Astrocyte of the cerebellum (primary cell): ENCODE measurements at regions not wholly inside any gene's neighbourhood (a gene's known extent, or its start where the extent isn't known, plus 50 kb on each side); places are given as distances from the start of the nearest gene placed in this dataset.

Experiments used
- DNase-seq: peaks from one replicate; pipeline ENCODE4 v3.0.0-alpha.2; 2011; ENCODE audit warnings: low read depth
- H3K4me3 ChIP-seq: 2 replicates; pipeline ENCODE4 v1.5.1; 2011; ENCODE audit warnings: mild to moderate bottlenecking, low read depth, low read length, moderate library complexity
- CTCF ChIP-seq: IDR thresholded peaks from 2 replicates; pipeline ENCODE4 v1.5.1; 2012; ENCODE audit warnings: low read length, low read depth, moderate library complexity, mild to moderate bottlenecking; ENCODE audit errors: missing control alignments
- in situ Hi-C: cut with HindIII; loops from 2 replicates; pipeline ENCODE4 v1.10.0; 2017; ENCODE audit warnings: low sequenced_read_pairs

- H3K4me3 ChIP-seq = no peak overlapping the region
- no peak for TF ChIP-seq CTCF
- in situ Hi-C loops = no loop called here
- DNase-seq = no peak
These were observed 351.4 kb downstream of the NPHP4 start for GRCh38 chr1:5640845-5641244.

- TF ChIP-seq CTCF = no peak
- no peak overlapping the region for H3K4me3 ChIP-seq
- DNase-seq = no peak
- in situ Hi-C loops = no loop called here
These were observed 353.0 kb downstream of the NPHP4 start for GRCh38 chr1:5639106-5639722.

GRCh38 chr1:5638582-5638981 is 353.6 kb downstream of the NPHP4 start:
- no peak for DNase-seq
- in situ Hi-C loops = no loop called here
- no peak for TF ChIP-seq CTCF
- H3K4me3 ChIP-seq = no peak overlapping the region

GRCh38 chr1:5637171-5637570 is 355.1 kb downstream of the NPHP4 start:
- no peak for DNase-seq
- no peak overlapping the region for H3K4me3 ChIP-seq
- peak; percentile 28 for TF ChIP-seq CTCF
- in situ Hi-C loops = no loop called here

- in situ Hi-C loops = no loop called here
- H3K4me3 ChIP-seq = no peak overlapping the region
- TF ChIP-seq CTCF = no peak
- no peak for DNase-seq
These were observed 357.3 kb downstream of the NPHP4 start for GRCh38 chr1:5634893-5635292.

- in situ Hi-C loops = no loop called here
- no peak for DNase-seq
- no peak for TF ChIP-seq CTCF
These were observed 359.4 kb downstream of the NPHP4 start for GRCh38 chr1:5632814-5633213.

More at GRCh38 chr1:5632814-5633213, 359.4 kb downstream of the NPHP4 start:
- H3K4me3 ChIP-seq = no peak overlapping the region
